Esophagus squamous epithelium (tissue), 4 donors: ENCODE measurements at regions not wholly inside any gene's neighbourhood (a gene's known extent, or its start where the extent isn't known, plus 50 kb on each side); places are given as distances from the start of the nearest gene placed in this dataset.

Experiments
- CTCF ChIP-seq, 6 experiments: fragments of 450-650 bp in 4 of 6; fragments of 200-600 bp in 2 of 6; sonication (generic) in 2 of 6; IDR thresholded peaks; one replicate each; pipeline ENCODE4 v1.5.1; 2016 to 2019; ENCODE audit warnings: antibody characterized with exemption in 6 of 6, mild to moderate bottlenecking in 4 of 6, moderate library complexity in 4 of 6
- POLR2A ChIP-seq, 4 donors: fragments of 450-650 bp; IDR thresholded peaks; one replicate each; pipeline ENCODE4 v1.6.1; 2017; ENCODE audit warnings: antibody characterized with exemption in 4 of 4, mild to moderate bottlenecking in 4 of 4, moderate library complexity in 3 of 4

- TF ChIP-seq CTCF (IDR thresholded peaks at IDR 0.05) (no peak), POLR2A (IDR thresholded peaks at IDR 0.05) (no peak)
These were observed 78.2 kb upstream of the NLRP1 start for GRCh38 chr17:5662409-5663085.
